ENCODE measurements at regions not wholly inside any gene's neighbourhood (a gene's known extent, or its start where the extent isn't known, plus 50 kb on each side); places are given as distances from the start of the nearest gene placed in this dataset.

DNA sequence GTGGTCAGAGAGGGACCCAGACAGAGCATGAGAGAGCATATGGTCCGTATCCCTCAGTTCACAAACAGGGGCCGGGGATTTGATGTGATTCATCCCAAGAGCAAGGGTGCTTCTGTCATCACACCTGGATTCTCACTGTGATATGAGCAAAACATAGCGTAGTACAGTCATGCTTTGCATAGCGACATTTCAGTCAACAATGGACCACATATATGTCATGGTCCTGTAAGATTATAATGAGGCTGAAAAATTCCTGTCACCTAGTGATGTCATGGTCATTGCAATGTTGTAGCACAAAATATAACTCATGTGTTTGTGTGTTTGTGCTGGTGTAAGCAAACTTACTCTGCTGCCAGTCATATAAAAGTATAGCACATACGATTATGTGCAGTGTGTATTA lies 207.4 kb upstream of the CDH13 start:
- Histone ChIP-seq H3K4me3 (no peak overlapping the region), H3K36me3 (no peaks in the 10 kb centered on the region), H3K27ac (replicated peaks) (no peak overlapping the region), H3K27me3 (ENCODE audit: low read depth) (peaks cover 6% of the 10 kb centered on the region), H3K4me1 (no peaks in the 10 kb centered on the region), H3K9me3 (replicated peaks) (peaks cover 6% of the 10 kb centered on the region)
- intact Hi-C loops (cut with micrococcal nuclease), result no loop called here
- no peak for DNase-seq
- TF ChIP-seq, protein P1, sequence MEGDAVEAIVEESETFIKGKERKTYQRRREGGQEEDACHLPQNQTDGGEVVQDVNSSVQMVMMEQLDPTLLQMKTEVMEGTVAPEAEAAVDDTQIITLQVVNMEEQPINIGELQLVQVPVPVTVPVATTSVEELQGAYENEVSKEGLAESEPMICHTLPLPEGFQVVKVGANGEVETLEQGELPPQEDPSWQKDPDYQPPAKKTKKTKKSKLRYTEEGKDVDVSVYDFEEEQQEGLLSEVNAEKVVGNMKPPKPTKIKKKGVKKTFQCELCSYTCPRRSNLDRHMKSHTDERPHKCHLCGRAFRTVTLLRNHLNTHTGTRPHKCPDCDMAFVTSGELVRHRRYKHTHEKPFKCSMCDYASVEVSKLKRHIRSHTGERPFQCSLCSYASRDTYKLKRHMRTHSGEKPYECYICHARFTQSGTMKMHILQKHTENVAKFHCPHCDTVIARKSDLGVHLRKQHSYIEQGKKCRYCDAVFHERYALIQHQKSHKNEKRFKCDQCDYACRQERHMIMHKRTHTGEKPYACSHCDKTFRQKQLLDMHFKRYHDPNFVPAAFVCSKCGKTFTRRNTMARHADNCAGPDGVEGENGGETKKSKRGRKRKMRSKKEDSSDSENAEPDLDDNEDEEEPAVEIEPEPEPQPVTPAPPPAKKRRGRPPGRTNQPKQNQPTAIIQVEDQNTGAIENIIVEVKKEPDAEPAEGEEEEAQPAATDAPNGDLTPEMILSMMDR (IDR thresholded peaks at IDR 0.05; ENCODE audit: borderline replicate concordance), result no peak

DNA sequence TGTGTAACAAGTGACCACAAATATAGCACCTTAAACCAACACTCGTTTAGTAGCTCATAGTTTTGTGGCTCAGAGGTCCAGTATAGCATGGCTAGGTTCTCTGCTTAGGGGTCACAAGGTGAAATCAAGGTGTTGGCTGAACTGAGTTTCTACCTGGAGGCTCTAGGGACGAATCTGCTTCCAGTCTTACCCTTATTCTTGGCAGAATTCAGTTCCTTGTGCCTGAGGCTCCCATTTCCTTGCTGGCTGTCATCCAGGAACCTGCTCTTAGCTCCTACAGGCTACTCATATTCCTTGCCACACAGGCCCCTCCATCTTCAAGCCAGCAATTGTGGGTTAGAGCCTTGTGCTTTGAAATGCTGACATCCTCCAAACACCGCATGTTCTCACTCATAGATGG lies 212.3 kb upstream of the CDH13 start:
- DNase-seq, result no peak
- no peak overlapping the region for H3K4me3 ChIP-seq
- no peak overlapping the region for H3K27ac ChIP-seq (replicated peaks)
- H3K27me3 ChIP-seq (ENCODE audit: low read depth), result peaks cover 24% of the 10 kb centered on the region
- intact Hi-C loops (cut with micrococcal nuclease), result no loop called here
- H3K36me3 ChIP-seq, result no peaks in the 10 kb centered on the region
- no peaks in the 10 kb centered on the region for H3K4me1 ChIP-seq
- H3K9me3 ChIP-seq (replicated peaks), result no peaks in the 10 kb centered on the region
- TF ChIP-seq, protein P1 (IDR thresholded peaks at IDR 0.05; ENCODE audit: borderline replicate concordance), result no peak

DNA sequence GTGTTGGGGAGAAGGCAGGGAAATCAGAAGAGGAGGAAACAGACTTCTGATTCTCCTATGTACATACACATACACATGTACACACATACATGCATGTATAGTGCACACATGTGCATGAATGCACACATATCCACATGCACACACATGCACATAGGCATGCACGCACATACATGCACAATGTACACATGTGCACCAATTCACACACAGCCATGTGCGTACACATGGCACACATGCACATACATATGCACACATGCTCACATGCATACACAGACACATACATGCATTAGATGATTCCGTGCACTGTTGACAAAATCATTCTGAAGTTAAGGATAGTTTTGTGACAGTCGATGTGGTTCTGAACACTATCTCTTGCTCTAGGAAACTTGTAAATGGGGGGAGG lies 214.0 kb upstream of the CDH13 start:
- H3K36me3 ChIP-seq, result no peaks in the 10 kb centered on the region
- H3K27ac ChIP-seq (replicated peaks), result no peak overlapping the region
- TF ChIP-seq, protein P1 (IDR thresholded peaks at IDR 0.05; ENCODE audit: borderline replicate concordance), result no peak
- no peak for DNase-seq
- H3K27me3 ChIP-seq (ENCODE audit: low read depth), result peaks cover 41% of the 10 kb centered on the region
- H3K9me3 ChIP-seq (replicated peaks), result no peaks in the 10 kb centered on the region
- no peaks in the 10 kb centered on the region for H3K4me1 ChIP-seq
- no peak overlapping the region for H3K4me3 ChIP-seq
- intact Hi-C loops (cut with micrococcal nuclease), result no loop called here

DNA sequence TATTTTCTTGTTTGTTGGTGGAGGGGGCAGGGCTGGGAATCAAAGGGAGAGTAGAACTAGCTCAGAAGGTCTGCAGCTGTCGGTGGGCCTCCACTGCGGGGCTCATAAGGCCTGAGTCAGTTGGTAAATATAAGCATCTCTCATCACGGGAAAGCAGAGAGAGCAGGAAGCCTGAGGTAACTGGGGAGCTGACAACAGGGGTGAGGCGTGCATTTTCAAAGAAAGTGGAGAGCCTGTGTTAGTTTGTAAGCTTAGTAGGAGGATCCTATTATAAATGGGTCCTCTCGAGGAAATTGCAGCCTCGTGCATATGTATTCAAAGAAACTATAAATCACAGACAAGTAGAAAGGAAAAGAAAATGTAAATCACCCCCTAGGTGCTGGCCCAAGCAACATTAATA lies 221.0 kb upstream of the CDH13 start:
- Histone ChIP-seq H3K27me3 (ENCODE audit: low read depth) (peaks cover 36% of the 10 kb centered on the region), H3K27ac (replicated peaks) (no peak overlapping the region), H3K4me1 (no peaks in the 10 kb centered on the region), H3K4me3 (no peak overlapping the region), H3K36me3 (no peaks in the 10 kb centered on the region), H3K9me3 (replicated peaks) (no peaks in the 10 kb centered on the region)
- intact Hi-C loops (cut with micrococcal nuclease), result no loop called here
- TF ChIP-seq, protein P1 (IDR thresholded peaks at IDR 0.05; ENCODE audit: borderline replicate concordance), result no peak
- no peak for DNase-seq

DNA sequence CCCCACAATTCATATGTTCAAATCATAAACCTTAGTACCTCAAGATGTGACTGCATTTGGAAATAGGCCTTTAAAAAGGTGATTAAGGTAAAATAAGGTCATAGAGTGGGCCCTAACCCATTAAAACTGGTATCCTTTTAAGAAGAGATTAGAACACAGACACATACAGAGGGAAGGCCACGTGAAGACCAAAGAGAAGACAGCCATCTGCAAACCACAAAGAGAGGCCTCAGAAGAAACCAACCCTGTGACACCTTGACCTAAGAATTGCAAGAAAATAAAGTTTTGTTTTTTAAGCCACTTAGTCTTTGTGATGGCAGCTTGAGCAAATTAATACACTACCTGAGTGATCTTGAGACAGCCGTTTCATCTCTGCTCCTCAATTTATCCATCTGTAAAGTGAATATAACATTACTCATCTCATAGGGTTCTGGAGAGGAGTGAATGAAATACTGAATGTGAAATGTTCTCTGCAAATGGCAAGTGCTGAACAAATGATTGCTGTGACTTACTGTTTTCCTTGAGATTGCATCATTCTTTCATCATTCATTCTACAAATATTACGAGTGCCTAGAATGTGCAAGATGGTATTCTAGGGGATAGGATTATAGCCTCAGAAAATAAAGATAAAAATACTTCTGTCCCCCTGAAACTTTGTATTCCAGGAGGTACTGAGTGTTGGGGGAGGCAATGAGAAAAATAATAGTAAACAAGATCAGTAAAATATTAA lies 222.0 kb upstream of the CDH13 start:
- intact Hi-C loops (cut with micrococcal nuclease), result no loop called here
- H3K27me3 ChIP-seq (ENCODE audit: low read depth), result peaks cover 27% of the 10 kb centered on the region

More for the DNA sequence above, 222.0 kb upstream of the CDH13 start:
- TF ChIP-seq, protein P1 (IDR thresholded peaks at IDR 0.05; ENCODE audit: borderline replicate concordance), result no peak
- Histone ChIP-seq H3K9me3 (replicated peaks) (no peaks in the 10 kb centered on the region), H3K4me3 (no peak overlapping the region), H3K36me3 (no peaks in the 10 kb centered on the region), H3K4me1 (no peaks in the 10 kb centered on the region), H3K27ac (replicated peaks) (no peak overlapping the region)
- no peak for DNase-seq

All from left ventricle myocardium inferior (tissue), 1 donor.